ENCODE measurements at regions not wholly inside any gene's neighbourhood (a gene's known extent, or its start where the extent isn't known, plus 50 kb on each side); places are given as distances from the start of the nearest gene placed in this dataset.
"Not testable (repeated sequence)": the region's sequence is repeated elsewhere in the genome, so short reads cannot be mapped to it uniquely, and the experiment has no call there.

DNA sequence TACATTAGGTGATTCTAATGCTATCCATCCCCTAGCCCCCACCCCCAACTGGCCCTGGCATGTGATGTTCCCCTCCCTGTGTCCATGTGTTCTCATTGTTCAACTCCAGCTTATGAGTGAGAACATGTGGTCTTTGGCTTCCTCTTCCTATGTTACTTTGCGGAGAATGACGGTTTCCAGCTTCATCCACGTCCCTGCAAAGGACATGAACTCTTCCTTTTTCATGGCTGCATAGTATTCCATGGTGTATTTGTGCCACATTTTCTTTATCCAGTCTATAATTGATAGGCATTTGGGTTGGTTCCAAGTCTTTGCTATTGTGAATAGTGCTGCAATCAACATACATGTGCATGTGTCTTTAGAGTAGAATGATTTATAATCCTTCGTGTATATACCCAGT is 200.7 kb downstream of the NAF1 start:
- not testable (repeated sequence) for TF ChIP-seq CTCF, EZH2phosphoT487 (IDR thresholded peaks at IDR 0.05; ENCODE audit: low read length)
